Neural cell (in vitro differentiated cells): ENCODE measurements at regions not wholly inside any gene's neighbourhood (a gene's known extent, or its start where the extent isn't known, plus 50 kb on each side); places are given as distances from the start of the nearest gene placed in this dataset.

Experiments used
- H2AFZ ChIP-seq: fragments of 200-600, 300-800 bp; sonication (generic), shearing (Covaris generic); 2 replicates; pipeline ENCODE4 v1.6.0; 2014; ENCODE audit warnings: low read depth, mild to moderate bottlenecking, antibody characterized with exemption, low read length, moderate library complexity
- H3F3A ChIP-seq: fragments of 200-600 bp; shearing (Covaris generic); 2 replicates; pipeline ENCODE4 v1.6.1; 2016; ENCODE audit warnings: mild to moderate bottlenecking, moderate library complexity, mixed read lengths, antibody characterized with exemption, low read length; ENCODE audit not compliant: insufficient read depth, poor library complexity, severe bottlenecking
- H3K27ac ChIP-seq: fragments of 200-600, 300-800 bp; sonication (generic), shearing (Covaris generic); 2 replicates; pipeline ENCODE4 v1.5.1; 2014; ENCODE audit warnings: mild to moderate bottlenecking, low read length, moderate library complexity
- H3K27me3 ChIP-seq: fragments of 300-800, 200-600 bp; sonication (generic), shearing (Covaris generic); 2 replicates; pipeline ENCODE4 v1.6.0; 2014; ENCODE audit warnings: mild to moderate bottlenecking, low read depth, low read length, moderate library complexity; ENCODE audit not compliant: insufficient read depth
- H3K36me3 ChIP-seq: fragments of 300-800, 200-600 bp; sonication (generic), shearing (Covaris generic); 2 replicates; pipeline ENCODE4 v1.5.1; 2014; ENCODE audit warnings: mild to moderate bottlenecking, antibody characterized with exemption, low read length, moderate library complexity; ENCODE audit not compliant: insufficient read depth
- H3K4me2 ChIP-seq: fragments of 300-800, 200-600 bp; sonication (generic), shearing (Covaris generic); 2 replicates; pipeline ENCODE4 v1.6.0; 2014; ENCODE audit warnings: mild to moderate bottlenecking, low read length
- H3K4me3 ChIP-seq: fragments of 300-800, 200-600 bp; sonication (generic), shearing (Covaris generic); 2 replicates; pipeline ENCODE4 v1.5.1; 2014; ENCODE audit warnings: mild to moderate bottlenecking, low read length, moderate library complexity
- H3K79me2 ChIP-seq: fragments of 200-600 bp; shearing (Covaris generic); replicated peaks from 2 replicates; pipeline ENCODE4 v1.6.0; 2014; ENCODE audit warnings: mild to moderate bottlenecking, low read length, moderate library complexity; ENCODE audit not compliant: insufficient read depth
- H3K9ac ChIP-seq: fragments of 300-800, 200-600 bp; sonication (generic), shearing (Covaris generic); 2 replicates; pipeline ENCODE4 v1.6.1; 2016; ENCODE audit warnings: mild to moderate bottlenecking, low read length, mixed read lengths
- H3K9me2 ChIP-seq: fragments of 200-600 bp; shearing (Covaris generic); 2 replicates; pipeline ENCODE4 v1.6.1; 2016; ENCODE audit warnings: mild to moderate bottlenecking, low read length, mixed read lengths; ENCODE audit not compliant: insufficient read depth
- H3K9me3 ChIP-seq: fragments of 200-600, 300-800 bp; sonication (generic), shearing (Covaris generic); 2 replicates; pipeline ENCODE4 v1.6.1; 2016; ENCODE audit warnings: mild to moderate bottlenecking, mixed run types, low read length, moderate library complexity, mixed read lengths
- H4K20me1 ChIP-seq: fragments of 200-600 bp; shearing (Covaris generic); 2 replicates; pipeline ENCODE4 v1.6.1; 2016; ENCODE audit warnings: mild to moderate bottlenecking, mixed run types; ENCODE audit not compliant: insufficient read depth
- EP300 ChIP-seq: fragments of 450-650 bp; conservative IDR thresholded peaks from 2 replicates; pipeline ENCODE4 v1.6.1; 2014; ENCODE audit warnings: antibody characterized with exemption, mild to moderate bottlenecking, moderate library complexity; ENCODE audit not compliant: poor library complexity, severe bottlenecking
- EZH2 ChIP-seq: fragments of 200-600, 300-800 bp; shearing (Covaris generic), sonication (generic); IDR thresholded peaks from 2 replicates; pipeline ENCODE4 v1.6.1; 2014; ENCODE audit warnings: antibody characterized with exemption, low read length, borderline replicate concordance, mild to moderate bottlenecking; ENCODE audit not compliant: insufficient read depth, poor library complexity, severe bottlenecking
- MXI1 ChIP-seq: fragments of 450-650 bp; conservative IDR thresholded peaks from 2 replicates; pipeline ENCODE4 v1.6.1; 2014; ENCODE audit warnings: antibody characterized with exemption, mild to moderate bottlenecking; ENCODE audit not compliant: poor library complexity, severe bottlenecking
- POLR2AphosphoS5 ChIP-seq: IDR thresholded peaks from 2 replicates; pipeline ENCODE4 v1.6.1; 2012
- RAD21 ChIP-seq: fragments of 450-650 bp; conservative IDR thresholded peaks from 2 replicates; pipeline ENCODE4 v1.6.1; 2014; ENCODE audit warnings: antibody characterized with exemption, mild to moderate bottlenecking, moderate library complexity
- REST ChIP-seq: IDR thresholded peaks from 2 replicates; pipeline ENCODE4 v1.6.1; 2012; ENCODE audit warnings: borderline replicate concordance
- SMC3 ChIP-seq: fragments of 450-650 bp; conservative IDR thresholded peaks from 2 replicates; pipeline ENCODE4 v1.6.1; 2014; ENCODE audit warnings: antibody characterized with exemption, mild to moderate bottlenecking, moderate library complexity; ENCODE audit not compliant: poor library complexity
- TAF1 ChIP-seq: IDR thresholded peaks from 2 replicates; pipeline ENCODE4 v1.6.1; 2012; ENCODE audit warnings: low read depth
- TF ChIP-seq, protein P1 (sequence below): fragments of 450-650 bp; IDR thresholded peaks from 2 replicates; pipeline ENCODE4 v1.5.1; 2014; ENCODE audit warnings: antibody characterized with exemption, mild to moderate bottlenecking, moderate library complexity; ENCODE audit not compliant: poor library complexity, severe bottlenecking

DNA sequence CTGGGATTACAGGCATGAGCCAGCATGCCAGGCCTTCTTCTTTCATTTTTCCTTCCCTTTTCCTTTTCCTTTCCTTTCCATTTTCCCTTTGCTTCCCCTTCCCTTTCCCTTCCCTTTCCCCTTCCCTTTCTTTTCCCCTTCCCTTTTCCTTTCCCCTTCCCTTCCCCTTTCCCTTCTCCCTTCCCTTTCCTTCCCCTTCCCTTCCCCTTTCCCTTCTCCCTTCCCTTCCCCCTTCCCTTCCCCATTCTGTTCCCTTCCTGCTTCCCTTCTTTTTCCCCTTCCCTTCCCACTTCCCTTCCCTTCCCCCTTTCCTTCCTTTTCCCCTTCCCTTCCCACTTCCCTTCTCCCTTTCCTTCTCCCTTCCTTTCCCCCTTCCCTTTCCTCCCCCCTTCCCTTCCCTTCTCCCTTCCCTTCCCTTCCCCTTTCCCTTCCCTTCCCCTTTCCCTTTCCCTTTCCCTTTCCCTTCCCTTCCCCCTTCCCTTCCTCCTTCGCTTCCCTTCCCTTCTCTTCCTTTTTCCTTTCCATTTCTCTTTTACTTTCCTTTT lies 712.2 kb upstream of the POM121L12 start:
- Histone ChIP-seq H3K4me2 (no peak overlapping the region), H3K9me2 (no peaks in the 10 kb centered on the region), H3K9me3 (no peaks in the 10 kb centered on the region), H3K4me3 (no peak overlapping the region), H3K79me2 (no peaks in the 10 kb centered on the region), H3K9ac (no peak overlapping the region), H3K27me3 (no peaks in the 10 kb centered on the region), H3K36me3 (no peaks in the 10 kb centered on the region), H3K27ac (no peak overlapping the region), H4K20me1 (no peaks in the 10 kb centered on the region), H3F3A (no peaks in the 10 kb centered on the region), H2AFZ (no peak overlapping the region)
- TF ChIP-seq EZH2: no peak
- no peak for TF ChIP-seq TAF1
- no peak for TF ChIP-seq RAD21
- TF ChIP-seq POLR2AphosphoS5: no peak
- TF ChIP-seq REST: no peak
- TF ChIP-seq EP300: no peak
- TF ChIP-seq MXI1: no peak
- TF ChIP-seq SMC3: no peak
- TF ChIP-seq, protein P1, sequence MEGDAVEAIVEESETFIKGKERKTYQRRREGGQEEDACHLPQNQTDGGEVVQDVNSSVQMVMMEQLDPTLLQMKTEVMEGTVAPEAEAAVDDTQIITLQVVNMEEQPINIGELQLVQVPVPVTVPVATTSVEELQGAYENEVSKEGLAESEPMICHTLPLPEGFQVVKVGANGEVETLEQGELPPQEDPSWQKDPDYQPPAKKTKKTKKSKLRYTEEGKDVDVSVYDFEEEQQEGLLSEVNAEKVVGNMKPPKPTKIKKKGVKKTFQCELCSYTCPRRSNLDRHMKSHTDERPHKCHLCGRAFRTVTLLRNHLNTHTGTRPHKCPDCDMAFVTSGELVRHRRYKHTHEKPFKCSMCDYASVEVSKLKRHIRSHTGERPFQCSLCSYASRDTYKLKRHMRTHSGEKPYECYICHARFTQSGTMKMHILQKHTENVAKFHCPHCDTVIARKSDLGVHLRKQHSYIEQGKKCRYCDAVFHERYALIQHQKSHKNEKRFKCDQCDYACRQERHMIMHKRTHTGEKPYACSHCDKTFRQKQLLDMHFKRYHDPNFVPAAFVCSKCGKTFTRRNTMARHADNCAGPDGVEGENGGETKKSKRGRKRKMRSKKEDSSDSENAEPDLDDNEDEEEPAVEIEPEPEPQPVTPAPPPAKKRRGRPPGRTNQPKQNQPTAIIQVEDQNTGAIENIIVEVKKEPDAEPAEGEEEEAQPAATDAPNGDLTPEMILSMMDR: no peak

DNA sequence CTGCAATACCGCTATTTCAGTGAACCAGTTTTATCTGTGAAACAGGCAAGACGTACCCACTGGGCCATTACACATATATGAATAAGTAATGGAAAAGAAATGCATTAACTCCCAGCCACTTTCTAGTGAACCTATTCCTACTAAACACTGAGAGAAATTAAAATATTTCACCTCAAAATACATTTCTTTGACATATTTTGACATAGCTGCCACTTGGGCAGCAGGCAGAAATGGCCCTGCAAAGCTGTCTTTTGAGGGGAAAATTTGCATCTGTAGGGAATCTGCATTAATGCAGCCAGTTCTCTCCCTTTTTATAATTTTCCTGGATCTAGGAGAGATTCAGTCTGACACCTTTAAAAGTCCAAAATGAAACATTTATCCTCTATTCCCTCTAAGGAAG lies 714.8 kb upstream of the POM121L12 start:
- H3K9ac ChIP-seq: no peak overlapping the region
- H4K20me1 ChIP-seq: no peaks in the 10 kb centered on the region
- no peak overlapping the region for H2AFZ ChIP-seq
- no peak for TF ChIP-seq MXI1
- peak; percentile 43 for TF ChIP-seq REST
- peak; percentile 68 for TF ChIP-seq POLR2AphosphoS5
- no peak for TF ChIP-seq TAF1
- no peak for TF ChIP-seq EZH2
- TF ChIP-seq, protein P1: no peak
- no peak for TF ChIP-seq SMC3
- TF ChIP-seq RAD21: no peak
- peak; percentile 94 for TF ChIP-seq EP300
- H3K4me3 ChIP-seq: no peak overlapping the region
- H3K36me3 ChIP-seq: no peaks in the 10 kb centered on the region
- peak overlapping the region; percentile 22 for H3K27ac ChIP-seq
- no peaks in the 10 kb centered on the region for H3K9me3 ChIP-seq
- no peaks in the 10 kb centered on the region for H3K27me3 ChIP-seq
- H3K9me2 ChIP-seq: no peaks in the 10 kb centered on the region
- H3K4me2 ChIP-seq: no peak overlapping the region
- H3F3A ChIP-seq: no peaks in the 10 kb centered on the region
- no peaks in the 10 kb centered on the region for H3K79me2 ChIP-seq
